Posterior cingulate gyrus (tissue), 11 donors: ENCODE measurements at regions not wholly inside any gene's neighbourhood (a gene's known extent, or its start where the extent isn't known, plus 50 kb on each side); places are given as distances from the start of the nearest gene placed in this dataset.

Experiments used
- DNase-seq, 10 donors: peaks; one replicate each; pipeline versions ENCODE4 v3.0.0 to v3.0.0-alpha.2; 2020 to 2021; ENCODE audit warnings: mixed read lengths in 3 of 10
- intact Hi-C: fragments of 100-400 bp; cut with DNase I; formaldehyde crosslinking; loops from one replicate; pipeline ENCODE4 v1.15.1; 2023

GRCh38 chr2:204172145-204172600, 235.6 kb downstream of the ICOS start:
- intact Hi-C loops = no loop called here
- no peak for DNase-seq

- no peak for DNase-seq
- intact Hi-C loops = no loop called here
These were observed 237.5 kb downstream of the ICOS start for GRCh38 chr2:204174034-204174433.

GRCh38 chr2:204175552-204176271, 239.1 kb downstream of the ICOS start:
- intact Hi-C loops = no loop called here
- DNase-seq = no peak

- intact Hi-C loops = no loop called here
These were observed 239.7 kb downstream of the ICOS start for GRCh38 chr2:204176306-204176705.

GRCh38 chr2:204177251-204177976, 240.9 kb downstream of the ICOS start:
- intact Hi-C loops = no loop called here
- DNase-seq = no peak

More at GRCh38 chr2:204176306-204176705, 239.7 kb downstream of the ICOS start:
- DNase-seq = no peak

GRCh38 chr2:204177977-204178522, 241.5 kb downstream of the ICOS start:
- no peak for DNase-seq
- intact Hi-C loops = no loop called here

GRCh38 chr2:204180649-204181048, 244.1 kb downstream of the ICOS start:
- intact Hi-C loops = no loop called here
- no peak for DNase-seq

GRCh38 chr2:204183608-204184007, 247.0 kb downstream of the ICOS start:
- intact Hi-C loops = no loop called here
- DNase-seq = no peak

- DNase-seq = no peak
- intact Hi-C loops = no loop called here
These were observed 247.7 kb downstream of the ICOS start for GRCh38 chr2:204184226-204184625.

- DNase-seq = no peak
These were observed 250.9 kb downstream of the ICOS start for GRCh38 chr2:204187229-204188083.

GRCh38 chr2:204191574-204191973, 255.0 kb downstream of the ICOS start:
- intact Hi-C loops = no loop called here
- DNase-seq = no peak

More at GRCh38 chr2:204187229-204188083, 250.9 kb downstream of the ICOS start:
- intact Hi-C loops = no loop called here

- intact Hi-C loops = no loop called here
- DNase-seq = no peak
These were observed 258.9 kb downstream of the ICOS start for GRCh38 chr2:204195498-204195897.

- intact Hi-C loops = no loop called here
These were observed 260.9 kb downstream of the ICOS start for GRCh38 chr2:204197336-204198005.

GRCh38 chr2:204199357-204199756, 262.8 kb downstream of the ICOS start:
- DNase-seq = no peak
- intact Hi-C loops = no loop called here

More at GRCh38 chr2:204197336-204198005, 260.9 kb downstream of the ICOS start:
- DNase-seq = no peak

GRCh38 chr2:204201507-204201906, 264.9 kb downstream of the ICOS start:
- intact Hi-C loops = no loop called here
- no peak for DNase-seq

- DNase-seq = no peak
- intact Hi-C loops = no loop called here
These were observed 265.7 kb downstream of the ICOS start for GRCh38 chr2:204202253-204202652.

- no peak for DNase-seq
- intact Hi-C loops = no loop called here
These were observed 267.1 kb downstream of the ICOS start for GRCh38 chr2:204203704-204204103.

GRCh38 chr2:204205082-204205481, 268.5 kb downstream of the ICOS start:
- intact Hi-C loops = no loop called here
- no peak for DNase-seq

GRCh38 chr2:204205538-204205937, 269.0 kb downstream of the ICOS start:
- intact Hi-C loops = no loop called here

GRCh38 chr2:204207866-204208265, 271.3 kb downstream of the ICOS start:
- intact Hi-C loops = no loop called here
- DNase-seq = no peak

More at GRCh38 chr2:204205538-204205937, 269.0 kb downstream of the ICOS start:
- DNase-seq = peak in 2 of 10 donors; percentile 72 to 81
